GM12878 (cell line): ENCODE measurements at regions not wholly inside any gene's neighbourhood (a gene's known extent, or its start where the extent isn't known, plus 50 kb on each side); places are given as distances from the start of the nearest gene placed in this dataset.

Source experiments
- ATAC-seq: fragments of 200-7000 bp; cut with Tn5 transposase; 3 replicates; pipeline ENCODE4 v1.9.1; 2020; ENCODE audit warnings: mild to moderate bottlenecking, moderate library complexity
- BruUV-seq: library from RNA; stranded (reverse); fragments of 400-500 nt; replicated peaks from 2 replicates; lab custom pipeline; 2021; lab: Mats Ljungman, UMichigan
- CTCF ChIA-PET: fragments of 300-600 bp; sonication (Branson Sonifier 250); formaldehyde crosslinking; extraction: SDS; loops from one replicate; lab custom pipeline; 2021; ENCODE audit warnings: inconsistent platforms; lab: Yijun Ruan, JAX
- POLR2A ChIA-PET: fragments of 350-600 bp; formaldehyde crosslinking; extraction: SDS; loops from one replicate; lab custom pipeline; 2021; ENCODE audit warnings: inconsistent platforms; lab: Charles Lee
- RAD21 ChIA-PET: fragments of 300-600 bp; sonication (Branson Sonifier 250); formaldehyde crosslinking; loops from one replicate; lab custom pipeline; 2023; ENCODE audit warnings: antibody characterized with exemption; ENCODE audit not compliant: unreplicated experiment; lab: Charles Lee
- SMC1A ChIA-PET: fragments of 300-600 bp; sonication (Branson Sonifier 250); formaldehyde crosslinking; loops from one replicate; lab custom pipeline; 2023; ENCODE audit not compliant: unreplicated experiment, uncharacterized antibody; lab: Charles Lee
- DNase-seq: peaks from one replicate; pipeline ENCODE4 v3.0.0-alpha.2; 2011; ENCODE audit warnings: low read depth, low spot score
- FAIRE-seq: peaks from 3 replicates; lab custom pipeline; 2011; peaks lifted over from hg19 to GRCh38; lab: Jason Lieb, UNC
- H2AFZ ChIP-seq: 2 replicates; pipeline ENCODE4 v1.6.0; 2011; ENCODE audit warnings: low read depth, low read length, control low read depth; ENCODE audit not compliant: control insufficient read depth
- H3K27ac ChIP-seq: 2 replicates; pipeline ENCODE4 v1.5.1; 2011; ENCODE audit warnings: control low read depth; ENCODE audit not compliant: control insufficient read depth, insufficient read depth
- H3K27me3 ChIP-seq, 2 experiments: replicated peaks in 1 of 2; 2 replicates each; pipeline versions ENCODE4 v1.6.0 to v1.6.1; 2011; ENCODE audit warnings: low read length in 1 of 2; ENCODE audit not compliant: control insufficient read depth in 2 of 2, insufficient read depth in 2 of 2
- H3K36me3 ChIP-seq, 2 experiments: 2 replicates each; pipeline ENCODE4 v1.5.1; 2011; ENCODE audit warnings: low read length in 1 of 2; ENCODE audit not compliant: control insufficient read depth in 2 of 2, insufficient read depth in 2 of 2
- H3K4me1 ChIP-seq: 2 replicates; pipeline ENCODE4 v1.6.1; 2011; ENCODE audit warnings: mild to moderate bottlenecking, low read length, moderate library complexity, mixed read lengths; ENCODE audit not compliant: control insufficient read depth, insufficient read depth
- H3K4me2 ChIP-seq: 2 replicates; pipeline ENCODE4 v1.6.0; 2011; ENCODE audit warnings: control low read depth; ENCODE audit not compliant: control insufficient read depth, insufficient read depth
- H3K4me3 ChIP-seq: fragments of 200-600 bp; sonication (generic); 2 replicates; pipeline ENCODE4 v1.5.1; 2016
- H3K79me2 ChIP-seq: 2 replicates; pipeline ENCODE4 v1.6.0; 2011; ENCODE audit warnings: low read length; ENCODE audit not compliant: control insufficient read depth, insufficient read depth
- H3K9ac ChIP-seq: 2 replicates; pipeline ENCODE4 v1.8.0; 2011; ENCODE audit warnings: low read length, control low read depth, mixed read lengths; ENCODE audit not compliant: control insufficient read depth, insufficient read depth
- H3K9me3 ChIP-seq: replicated peaks from 3 replicates; pipeline ENCODE4 v1.5.1; 2011; ENCODE audit warnings: mild to moderate bottlenecking, low read length; ENCODE audit not compliant: control insufficient read depth, insufficient read depth
- H4K20me1 ChIP-seq: 2 replicates; pipeline ENCODE4 v1.6.0; 2011; ENCODE audit not compliant: control insufficient read depth, insufficient read depth
- ATF3 ChIP-seq: IDR thresholded peaks from 2 replicates; pipeline ENCODE4 v1.6.1; 2011; ENCODE audit warnings: low read depth, mild to moderate bottlenecking, low read length, moderate library complexity, borderline replicate concordance; ENCODE audit errors: extremely low read depth
- CBX3 ChIP-seq: fragments of 200-600 bp; sonication (generic); IDR thresholded peaks from 2 replicates; pipeline ENCODE4 v1.6.1; 2016; ENCODE audit warnings: low read depth, borderline replicate concordance
- FOXK2 ChIP-seq: fragments of 450-650 bp; IDR thresholded peaks from 2 replicates; pipeline ENCODE4 v1.6.1; 2017; ENCODE audit warnings: mild to moderate bottlenecking, moderate library complexity
- FOXM1 ChIP-seq: IDR thresholded peaks from 2 replicates; pipeline ENCODE4 v1.6.1; 2012; ENCODE audit warnings: low read depth, mild to moderate bottlenecking, inconsistent platforms, low read length, moderate library complexity
- MEF2A ChIP-seq: IDR thresholded peaks from 2 replicates; pipeline ENCODE4 v1.6.1; 2011; ENCODE audit warnings: low read depth, mild to moderate bottlenecking, low read length, moderate library complexity; ENCODE audit not compliant: insufficient read depth
- SMARCA5 ChIP-seq: fragments of 450-650 bp; IDR thresholded peaks from 2 replicates; pipeline ENCODE4 v1.6.1; 2017; ENCODE audit warnings: mild to moderate bottlenecking
- ZBTB11 ChIP-seq: fragments of 450-650 bp; formaldehyde crosslinking; IDR thresholded peaks from 2 replicates; pipeline ENCODE4 v1.5.0; 2022; ENCODE audit warnings: mild to moderate bottlenecking, missing genetic modification characterization
- ZNF622 ChIP-seq: fragments of 450-650 bp; IDR thresholded peaks from 2 replicates; pipeline ENCODE4 v1.6.1; 2017; ENCODE audit warnings: mild to moderate bottlenecking, inconsistent platforms
- ZNF687 ChIP-seq: fragments of 450-650 bp; IDR thresholded peaks from 2 replicates; pipeline ENCODE4 v1.6.1; 2017; ENCODE audit warnings: mild to moderate bottlenecking, moderate library complexity
- WGBS: methylation state at CpG from one replicate; pipeline ENCODE4 v1.1.6; 2016; ENCODE audit warnings: low lambda C conversion rate; ENCODE audit not compliant: insufficient replicate concordance, insufficient coverage; ENCODE audit errors: missing lambda C conversion rate; 5-methylcytosine and 5-hydroxymethylcytosine counted together
- in situ Hi-C: fragments of 300-500 bp; cut with MboI; formaldehyde crosslinking; loops from 9 replicates; pipeline ENCODE4 v1.14.3; 2018; ENCODE audit warnings: mixed read lengths
- intact Hi-C: fragments of 100-400 bp; cut with micrococcal nuclease; formaldehyde crosslinking; loops from one replicate; pipeline ENCODE4 v1.14.2; 2022; ENCODE audit not compliant: unreplicated experiment
- TF ChIP-seq, protein P1 (sequence below): fragments of 450-650 bp; IDR thresholded peaks from 2 replicates; pipeline ENCODE4 v1.6.1; 2017; ENCODE audit warnings: low read depth, mild to moderate bottlenecking, moderate library complexity
- TF ChIP-seq, protein P2 (sequence below): IDR thresholded peaks from 2 replicates; pipeline ENCODE4 v1.6.1; 2012; ENCODE audit warnings: low read length, inconsistent platforms

DNA sequence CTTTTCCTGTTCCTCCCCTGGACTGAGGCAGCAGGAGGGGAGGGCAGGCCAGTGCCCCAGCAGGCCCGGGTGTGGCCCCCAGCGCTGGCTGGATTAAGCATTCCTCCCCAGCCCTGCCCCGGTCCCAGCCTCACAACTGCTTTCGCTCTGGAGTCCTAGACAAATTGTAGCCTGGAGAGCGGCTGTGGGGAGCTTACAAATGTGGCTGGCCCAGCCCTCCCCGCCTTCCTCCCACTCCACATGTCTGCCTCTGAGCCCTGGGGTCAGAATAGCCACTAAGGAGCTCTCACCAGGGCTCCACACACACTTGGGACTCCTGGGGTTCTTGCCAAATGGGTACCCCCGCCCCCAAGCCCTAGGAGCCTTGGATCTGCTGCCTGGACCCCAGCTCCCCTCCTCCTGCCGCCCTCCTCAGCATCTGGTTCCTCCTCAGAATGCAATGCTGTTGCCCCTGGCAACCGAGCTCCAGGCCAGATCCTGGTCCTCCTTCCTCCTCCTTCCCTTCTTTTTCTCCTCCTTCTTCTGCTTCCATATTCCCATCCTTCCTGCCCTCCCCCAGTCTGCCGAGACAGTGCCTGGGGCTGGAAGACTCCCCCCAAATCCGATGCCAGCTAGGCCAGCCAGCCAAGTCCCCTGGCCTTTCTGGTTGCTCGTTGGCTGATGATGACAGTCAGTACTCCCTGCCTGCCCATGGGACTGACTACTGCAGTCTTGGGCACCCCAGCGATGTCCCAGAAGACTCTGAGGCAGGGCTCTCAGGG is 91.1 kb downstream of the LINGO1 start:
- Histone ChIP-seq H2AFZ (no peak overlapping the region), H4K20me1 (no peaks in the 10 kb centered on the region), H3K4me3 (no peak overlapping the region), H3K79me2 (no peaks in the 10 kb centered on the region), H3K9ac (no peak overlapping the region), H3K27ac (no peak overlapping the region), H3K9me3 (no peaks in the 10 kb centered on the region), H3K4me2 (no peak overlapping the region), H3K27me3 (no peaks in the 10 kb centered on the region), H3K36me3 (no peaks in the 10 kb centered on the region), H3K4me1 (peaks cover 34% of the 10 kb centered on the region)
- ChIA-PET CTCF (interaction anchor here (0.9 to 11.7 kb wide), 10 partner anchors 44 to 569 kb away, joined by 3 to 455 read pairs (median 38); no protein-coding TSS in a partner anchor), RAD21 (interaction anchor here (1.2 to 7.2 kb wide), 7 partner anchors 43 to 604 kb away, joined by 3 to 286 read pairs (median 44); no protein-coding TSS in a partner anchor), POLR2A (interaction anchor here (0.8 kb wide), 2 partner anchors 354 to 357 kb away, joined by 3 read pairs; no protein-coding TSS in a partner anchor), SMC1A (interaction anchor here (0.7 to 12.9 kb wide), 13 partner anchors 9 to 600 kb away, joined by 3 to 352 read pairs (median 4); no protein-coding TSS in a partner anchor)
- no peak for ATAC-seq
- intact Hi-C loops: loop anchor here (5.0 kb wide), 1 partner anchor 44 kb away; no protein-coding TSS in a partner anchor
- in situ Hi-C loops: loop anchor here (5.0 kb wide), 2 partner anchors 354 to 424 kb away; no protein-coding TSS in a partner anchor
- WGBS: 77% methylated on average over 10 of the region's 13 CpGs
- BruUV-seq: no TSS peak
- FAIRE-seq: no peak
- no peak for DNase-seq
- TF ChIP-seq SMARCA5: no peak
- TF ChIP-seq FOXM1: no peak
- no peak for TF ChIP-seq CBX3
- TF ChIP-seq MEF2A: no peak
- TF ChIP-seq FOXK2: no peak
- TF ChIP-seq ZNF687: no peak
- TF ChIP-seq, protein P1, sequence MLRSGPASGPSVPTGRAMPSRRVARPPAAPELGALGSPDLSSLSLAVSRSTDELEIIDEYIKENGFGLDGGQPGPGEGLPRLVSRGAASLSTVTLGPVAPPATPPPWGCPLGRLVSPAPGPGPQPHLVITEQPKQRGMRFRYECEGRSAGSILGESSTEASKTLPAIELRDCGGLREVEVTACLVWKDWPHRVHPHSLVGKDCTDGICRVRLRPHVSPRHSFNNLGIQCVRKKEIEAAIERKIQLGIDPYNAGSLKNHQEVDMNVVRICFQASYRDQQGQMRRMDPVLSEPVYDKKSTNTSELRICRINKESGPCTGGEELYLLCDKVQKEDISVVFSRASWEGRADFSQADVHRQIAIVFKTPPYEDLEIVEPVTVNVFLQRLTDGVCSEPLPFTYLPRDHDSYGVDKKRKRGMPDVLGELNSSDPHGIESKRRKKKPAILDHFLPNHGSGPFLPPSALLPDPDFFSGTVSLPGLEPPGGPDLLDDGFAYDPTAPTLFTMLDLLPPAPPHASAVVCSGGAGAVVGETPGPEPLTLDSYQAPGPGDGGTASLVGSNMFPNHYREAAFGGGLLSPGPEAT: no peak
- TF ChIP-seq ZBTB11: no peak
- TF ChIP-seq ATF3: no peak
- no peak for TF ChIP-seq ZNF622
- TF ChIP-seq, protein P2, sequence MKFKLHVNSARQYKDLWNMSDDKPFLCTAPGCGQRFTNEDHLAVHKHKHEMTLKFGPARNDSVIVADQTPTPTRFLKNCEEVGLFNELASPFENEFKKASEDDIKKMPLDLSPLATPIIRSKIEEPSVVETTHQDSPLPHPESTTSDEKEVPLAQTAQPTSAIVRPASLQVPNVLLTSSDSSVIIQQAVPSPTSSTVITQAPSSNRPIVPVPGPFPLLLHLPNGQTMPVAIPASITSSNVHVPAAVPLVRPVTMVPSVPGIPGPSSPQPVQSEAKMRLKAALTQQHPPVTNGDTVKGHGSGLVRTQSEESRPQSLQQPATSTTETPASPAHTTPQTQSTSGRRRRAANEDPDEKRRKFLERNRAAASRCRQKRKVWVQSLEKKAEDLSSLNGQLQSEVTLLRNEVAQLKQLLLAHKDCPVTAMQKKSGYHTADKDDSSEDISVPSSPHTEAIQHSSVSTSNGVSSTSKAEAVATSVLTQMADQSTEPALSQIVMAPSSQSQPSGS: no peak
